Amniotic epithelial cell (primary cell): ENCODE measurements at regions not wholly inside any gene's neighbourhood (a gene's known extent, or its start where the extent isn't known, plus 50 kb on each side); places are given as distances from the start of the nearest gene placed in this dataset.
"Not testable (repeated sequence)": the region's sequence is repeated elsewhere in the genome, so short reads cannot be mapped to it uniquely, and the experiment has no call there.

Experiments
- DNase-seq: peaks from one replicate; pipeline ENCODE4 v3.0.0-alpha.2; 2010; ENCODE audit warnings: low read depth

DNA sequence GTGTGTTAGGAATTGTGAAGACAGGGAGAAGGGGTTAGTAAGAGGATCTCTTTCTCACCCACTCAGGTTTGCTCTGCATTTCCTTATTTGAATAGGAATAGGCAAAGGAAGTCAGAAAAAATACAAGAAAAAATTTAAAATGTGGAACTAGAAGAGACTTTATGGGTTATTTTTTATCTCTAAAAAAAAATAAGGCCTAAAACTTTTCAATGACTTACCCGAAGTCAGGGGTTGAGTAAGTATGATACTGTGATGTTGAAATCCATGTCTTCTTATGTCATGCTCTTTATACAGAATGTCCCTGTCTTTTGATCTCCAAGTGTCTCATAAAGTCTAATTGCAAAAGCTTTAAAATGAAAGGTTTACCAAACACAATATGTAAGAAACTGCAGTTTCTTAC lies 148.3 kb upstream of the PIK3R1 start:
- peak; percentile 17 for DNase-seq

DNA sequence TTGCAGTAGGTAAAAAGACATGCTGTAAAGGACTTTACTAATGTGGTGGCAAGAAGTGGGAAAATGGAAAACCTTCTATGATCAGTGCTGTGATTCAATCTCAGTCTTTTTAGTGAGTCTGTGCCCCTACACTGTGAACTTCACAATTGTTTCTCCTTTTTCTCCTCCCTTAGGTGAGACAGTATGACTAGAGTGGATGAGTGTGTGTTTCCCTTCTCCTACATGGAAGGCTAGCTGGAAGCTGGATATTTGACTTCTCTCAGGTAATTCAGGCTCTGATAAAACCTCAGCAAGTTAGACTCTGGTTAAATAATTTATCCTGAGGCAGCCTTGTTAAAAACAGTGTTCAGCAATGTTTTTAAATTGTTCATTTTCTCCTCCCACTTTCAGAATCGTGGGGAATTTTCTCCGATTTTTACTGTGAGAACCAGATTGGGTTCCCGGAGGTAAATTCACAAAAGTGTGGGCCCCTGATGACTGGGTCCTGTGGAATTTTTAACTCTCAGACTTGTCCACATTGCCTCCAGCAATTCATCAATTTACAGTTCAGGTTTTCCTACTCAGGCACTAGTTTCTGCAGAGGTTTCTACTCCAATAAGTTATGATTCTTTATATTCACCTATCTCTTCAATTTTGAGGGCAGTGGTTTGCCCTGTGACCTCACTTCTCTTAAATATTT lies 149.1 kb upstream of the PIK3R1 start:
- no peak for DNase-seq

DNA sequence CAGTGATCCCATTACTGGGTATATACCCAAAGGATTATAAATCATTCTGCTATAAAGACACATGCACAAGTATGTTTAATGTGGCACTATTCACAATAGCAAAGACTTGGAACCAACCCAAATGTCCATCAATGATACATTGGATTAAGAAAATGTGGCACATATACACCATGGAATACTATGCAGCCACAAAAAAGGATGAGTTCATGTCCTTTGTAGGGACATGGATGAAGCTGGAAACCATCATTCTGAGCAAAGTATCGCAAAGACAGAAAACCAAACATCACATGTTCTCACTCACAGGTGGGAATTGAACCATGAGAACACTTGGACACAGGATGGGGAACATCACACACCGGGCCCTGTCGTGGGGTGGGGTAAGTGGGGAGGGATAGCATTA lies 150.2 kb upstream of the PIK3R1 start:
- DNase-seq = not testable (repeated sequence)

DNA sequence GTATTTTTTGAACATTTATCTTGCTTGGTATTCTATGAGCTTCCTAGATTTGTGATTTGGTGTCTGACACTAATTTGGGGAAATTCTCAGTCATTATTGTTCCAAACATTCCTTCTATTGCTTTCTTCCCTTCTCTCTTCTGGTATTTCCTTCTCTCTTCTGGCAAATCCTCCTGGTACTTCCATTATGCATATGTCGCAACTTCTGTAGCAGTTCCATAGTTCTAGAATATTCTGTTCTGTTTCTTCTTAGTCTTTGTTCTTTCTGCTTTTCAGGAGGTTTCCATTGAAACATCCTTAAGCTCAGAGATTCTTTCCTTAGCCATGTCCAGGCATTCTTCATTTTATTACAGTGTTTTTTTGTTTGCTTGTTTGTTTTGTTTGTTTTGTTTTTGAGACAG lies 155.2 kb upstream of the PIK3R1 start:
- DNase-seq = no peak

DNA sequence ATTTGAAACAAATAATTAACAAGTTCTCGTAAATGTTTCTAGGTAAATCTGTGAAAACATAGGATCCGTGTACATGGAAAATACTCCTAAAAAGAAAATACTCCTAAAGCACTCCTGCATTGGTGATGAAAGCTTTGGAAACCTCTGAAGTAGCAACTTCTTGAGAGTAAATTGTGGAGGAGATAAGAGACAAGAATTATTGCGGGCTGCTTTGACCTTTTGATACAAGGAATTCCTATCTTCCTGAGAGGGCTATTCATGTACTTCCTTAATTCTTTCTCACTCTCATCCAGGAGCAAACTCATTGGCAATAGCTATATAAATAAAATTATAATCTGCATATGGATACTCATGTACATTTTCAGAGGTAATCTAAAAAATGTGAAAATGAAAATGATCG lies 158.4 kb upstream of the PIK3R1 start:
- DNase-seq = peak; percentile 58

DNA sequence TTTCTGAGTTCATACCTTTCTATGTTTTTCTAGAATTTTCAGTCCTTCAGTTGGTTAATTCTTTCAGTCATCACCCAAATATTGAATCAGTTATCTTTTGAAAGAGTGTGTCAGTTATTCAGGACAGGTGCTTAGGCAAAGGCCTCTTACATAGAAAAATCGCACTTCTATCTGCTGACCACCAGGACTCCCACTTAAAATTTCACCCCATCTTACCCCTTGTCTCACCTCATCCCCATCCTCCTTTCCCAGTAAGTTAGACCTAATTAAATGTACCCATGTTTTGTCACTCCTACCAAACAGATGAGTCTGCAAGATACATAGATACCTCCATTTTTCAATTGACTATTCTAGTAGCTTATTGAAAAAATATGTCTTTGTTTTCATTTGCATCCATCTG lies 159.9 kb upstream of the PIK3R1 start:
- no peak for DNase-seq

DNA sequence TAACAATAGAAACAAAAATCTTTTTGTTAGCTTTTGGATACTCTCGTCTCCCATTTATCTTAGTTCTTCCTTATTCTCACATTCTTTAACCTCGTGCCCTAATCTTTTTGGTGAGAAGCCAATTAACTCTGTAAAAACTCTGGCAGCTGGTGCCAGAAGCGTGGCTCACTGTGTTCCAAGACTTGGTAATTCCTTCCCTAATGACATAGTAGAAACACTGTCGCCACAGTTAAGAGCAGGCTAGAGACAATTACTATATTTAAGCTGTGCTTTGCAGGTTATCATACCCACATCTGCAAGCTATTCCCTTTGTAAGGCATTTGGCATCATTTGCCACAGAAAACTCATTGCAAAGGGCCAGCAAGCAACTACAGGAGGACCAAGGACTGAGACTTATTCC lies 160.9 kb upstream of the PIK3R1 start:
- no peak for DNase-seq

DNA sequence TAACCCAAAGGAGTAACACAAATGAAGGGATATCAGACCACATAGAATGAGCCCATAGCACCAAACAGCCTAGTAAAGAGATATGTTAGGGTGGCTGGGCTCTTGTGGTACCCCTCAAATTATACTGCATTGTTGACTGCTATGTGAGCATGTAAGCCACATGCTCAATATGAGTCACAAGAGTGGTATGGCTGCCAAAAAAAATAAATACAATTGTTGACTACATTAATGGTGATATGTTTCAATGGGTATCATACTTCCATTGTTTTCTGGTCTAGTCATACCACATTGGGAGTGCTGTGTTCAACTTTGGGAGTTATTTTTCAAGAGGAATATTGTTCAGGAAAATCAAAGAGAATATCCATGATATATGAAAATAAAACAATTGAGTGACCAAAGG lies 162.4 kb upstream of the PIK3R1 start:
- no peak for DNase-seq

DNA sequence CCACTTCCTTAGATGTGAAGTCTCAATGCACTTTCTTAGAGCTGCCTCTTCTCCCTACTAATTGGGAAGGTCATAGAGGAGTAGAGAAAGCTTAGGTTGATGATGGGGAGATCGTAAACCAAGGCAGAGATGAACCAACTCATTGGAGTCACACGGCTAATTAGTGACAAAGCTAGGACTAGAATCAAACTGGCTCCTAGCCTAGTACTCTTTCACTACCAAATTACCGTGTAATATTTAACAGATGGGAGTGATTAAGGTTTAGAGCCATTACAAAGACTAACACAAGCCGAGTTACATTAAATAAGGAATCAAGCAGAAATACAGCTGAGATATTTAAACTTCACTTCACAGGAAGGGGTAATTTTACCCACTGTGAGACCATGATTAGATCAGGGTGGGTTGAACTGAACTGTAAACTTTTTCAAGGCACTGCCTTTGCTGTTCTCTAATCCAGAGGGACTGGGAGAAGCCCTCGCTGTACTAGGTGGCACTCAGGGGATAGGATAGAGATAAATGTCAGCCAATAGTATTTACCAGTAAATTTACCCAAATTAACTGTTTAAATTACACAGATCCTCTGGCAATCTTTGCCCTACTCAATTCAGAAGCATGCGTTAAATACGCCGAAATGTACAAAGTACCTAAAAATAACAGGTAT lies 166.4 kb upstream of the PIK3R1 start:
- DNase-seq = no peak

DNA sequence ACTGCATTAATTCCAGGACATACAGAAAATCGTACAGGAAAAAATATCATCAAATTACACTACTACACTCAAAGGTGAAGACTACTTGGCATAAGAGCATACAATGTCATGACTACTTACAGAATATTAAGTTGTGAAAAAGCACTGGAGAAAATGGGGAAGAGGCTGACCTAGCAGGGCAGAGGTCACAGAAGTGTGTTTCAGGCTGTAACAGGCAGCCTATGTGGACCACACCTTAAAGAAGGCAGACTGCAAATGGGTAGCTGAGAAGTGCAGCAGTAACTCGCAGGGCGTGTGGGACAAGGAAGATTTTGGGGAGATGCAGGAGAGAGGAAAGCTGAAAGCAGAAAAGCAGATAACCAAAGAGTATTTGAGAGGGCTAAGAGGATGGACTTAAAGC lies 167.0 kb upstream of the PIK3R1 start:
- DNase-seq = no peak

DNA sequence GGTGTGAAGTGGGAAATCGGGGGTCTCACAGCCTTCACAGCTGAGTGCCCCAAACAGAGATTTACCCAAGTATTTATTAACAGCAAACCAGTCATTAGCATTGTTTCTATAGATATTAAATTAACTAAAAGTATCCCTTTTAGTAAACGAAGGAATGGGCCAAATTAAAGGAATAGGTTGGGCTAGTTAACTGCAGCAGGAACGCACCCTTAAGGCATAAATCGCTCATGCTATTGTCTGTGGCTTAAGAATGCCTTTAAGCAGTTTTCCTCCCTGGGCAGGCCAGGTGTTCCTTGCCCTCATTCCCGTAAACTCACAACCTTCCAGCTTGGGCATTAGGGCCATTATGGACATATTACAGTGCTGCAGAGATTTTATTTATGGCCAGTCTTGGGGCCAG lies 167.5 kb upstream of the PIK3R1 start:
- DNase-seq = peak; percentile 31

DNA sequence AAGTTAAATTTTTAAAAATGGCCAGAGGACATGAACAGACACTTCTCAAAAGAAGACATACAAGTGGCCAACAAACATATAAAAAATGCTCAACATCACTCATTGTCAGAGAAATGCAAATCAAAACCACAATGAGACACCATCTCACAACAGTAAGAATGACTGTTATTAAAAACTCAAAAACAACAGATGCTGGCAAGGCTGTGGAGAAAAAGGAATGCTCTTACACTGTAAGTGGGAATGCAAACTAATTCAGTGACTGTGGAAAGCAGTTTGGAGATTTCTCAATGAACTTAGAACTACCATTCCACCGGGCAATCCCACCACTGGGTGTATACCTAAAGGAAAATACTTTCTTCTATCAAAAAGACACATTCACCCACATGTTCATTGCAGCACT lies 168.5 kb upstream of the PIK3R1 start:
- DNase-seq = peak; percentile 69

DNA sequence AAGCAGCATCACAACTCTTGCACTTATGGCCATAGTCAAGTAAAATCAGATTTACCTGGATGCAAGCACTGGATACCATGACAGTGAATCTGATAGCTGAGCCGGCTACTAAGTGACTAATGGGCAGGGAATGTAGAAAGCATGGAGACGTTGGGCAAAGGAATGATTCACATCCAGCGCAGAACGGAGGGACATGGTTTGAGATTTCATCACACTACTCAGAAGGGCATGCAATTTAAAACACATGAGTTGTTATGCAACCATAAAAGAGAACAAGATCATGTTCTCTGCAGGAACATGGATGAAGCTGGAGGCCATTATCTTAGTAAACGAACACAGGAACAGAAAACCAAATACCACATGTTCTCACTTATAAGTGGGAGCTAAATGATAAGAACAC lies 169.1 kb upstream of the PIK3R1 start:
- peak; percentile 98 for DNase-seq

DNA sequence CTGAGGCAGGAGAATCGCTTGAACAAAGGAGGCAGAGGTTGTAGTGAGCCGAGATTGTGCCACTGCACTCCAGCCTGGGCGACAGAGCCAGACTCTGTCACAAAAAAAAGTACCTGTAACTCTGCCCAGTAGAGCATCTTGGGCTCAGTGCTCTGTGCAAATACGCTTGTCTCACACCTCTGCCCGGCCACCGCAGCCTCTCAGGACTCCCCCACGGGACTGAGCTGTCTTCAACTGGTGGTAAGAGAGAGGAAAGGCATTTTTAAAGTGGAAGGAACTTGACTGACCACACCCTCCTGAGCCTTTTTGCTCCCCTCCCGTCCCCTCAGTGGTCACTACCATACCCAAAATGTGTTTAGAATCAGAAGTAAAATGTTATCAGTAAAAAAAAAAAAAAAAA lies 174.3 kb upstream of the PIK3R1 start:
- DNase-seq = no peak

DNA sequence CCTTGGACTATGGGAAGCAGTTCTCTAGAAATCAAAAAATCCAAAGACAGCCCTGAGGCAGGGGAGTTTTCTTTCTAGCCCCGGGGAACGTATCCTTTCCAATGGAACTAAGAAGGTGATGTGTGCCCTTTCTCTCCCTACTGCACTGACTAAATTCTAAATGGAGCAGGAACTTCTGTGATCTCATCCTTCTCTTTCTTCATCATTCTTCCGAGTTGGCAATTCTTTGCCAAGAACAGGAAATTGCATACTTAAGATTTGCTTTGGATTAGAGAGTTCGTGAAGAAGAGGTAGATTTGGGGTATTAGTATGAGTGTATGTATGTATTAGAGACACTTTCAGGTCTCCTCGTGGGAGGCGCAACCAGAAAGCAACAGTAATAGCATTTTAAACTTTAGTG lies 178.0 kb upstream of the PIK3R1 start:
- no peak for DNase-seq

DNA sequence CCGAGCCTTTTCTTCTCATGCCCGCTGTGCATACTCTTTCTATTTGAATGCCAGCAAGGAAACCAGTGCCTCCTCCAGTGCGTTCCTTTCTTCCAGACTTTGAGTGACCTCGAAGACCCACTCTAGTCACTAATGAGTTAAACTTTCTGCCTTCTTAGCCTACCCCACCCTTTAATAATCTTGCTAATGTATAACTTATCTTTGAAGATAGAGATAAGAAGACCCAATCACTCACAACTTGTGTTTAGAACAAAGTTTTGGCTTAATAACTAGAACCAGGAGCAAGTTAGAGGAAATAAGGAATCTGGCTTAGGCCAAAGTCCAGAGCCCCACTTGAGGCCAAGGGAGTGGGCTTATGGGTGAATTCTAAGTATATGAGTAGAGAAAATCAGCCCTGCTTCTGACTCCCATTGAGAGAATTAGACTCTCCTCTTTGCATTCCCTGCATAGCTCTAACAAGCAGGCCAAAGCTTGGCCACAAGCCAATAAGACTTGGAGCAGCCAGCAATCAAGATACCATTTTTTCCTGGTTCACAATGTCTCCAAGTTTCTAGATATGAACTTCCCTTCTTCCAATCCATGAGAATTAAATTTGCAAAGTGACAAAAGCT lies 181.5 kb upstream of the PIK3R1 start:
- DNase-seq = peak; percentile 55

DNA sequence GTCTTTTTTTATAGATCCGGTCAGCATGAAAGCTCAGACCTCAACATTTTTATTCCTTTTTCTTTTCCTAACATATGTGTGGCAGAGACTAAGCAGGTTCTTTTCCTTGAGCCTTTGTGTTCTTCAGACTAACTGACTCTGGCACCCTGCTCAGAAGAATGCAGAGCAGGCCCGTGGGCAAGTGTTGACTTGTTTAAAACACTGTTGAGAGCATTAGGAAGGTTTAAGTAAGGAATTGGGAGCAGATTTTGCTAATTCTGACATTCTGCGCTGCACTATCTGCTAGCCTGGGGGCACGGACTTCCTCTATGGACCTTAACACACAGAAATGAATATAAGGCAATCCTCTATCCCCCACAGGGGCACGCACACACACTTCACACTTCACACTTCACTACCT lies 182.5 kb upstream of the PIK3R1 start:
- DNase-seq = no peak

DNA sequence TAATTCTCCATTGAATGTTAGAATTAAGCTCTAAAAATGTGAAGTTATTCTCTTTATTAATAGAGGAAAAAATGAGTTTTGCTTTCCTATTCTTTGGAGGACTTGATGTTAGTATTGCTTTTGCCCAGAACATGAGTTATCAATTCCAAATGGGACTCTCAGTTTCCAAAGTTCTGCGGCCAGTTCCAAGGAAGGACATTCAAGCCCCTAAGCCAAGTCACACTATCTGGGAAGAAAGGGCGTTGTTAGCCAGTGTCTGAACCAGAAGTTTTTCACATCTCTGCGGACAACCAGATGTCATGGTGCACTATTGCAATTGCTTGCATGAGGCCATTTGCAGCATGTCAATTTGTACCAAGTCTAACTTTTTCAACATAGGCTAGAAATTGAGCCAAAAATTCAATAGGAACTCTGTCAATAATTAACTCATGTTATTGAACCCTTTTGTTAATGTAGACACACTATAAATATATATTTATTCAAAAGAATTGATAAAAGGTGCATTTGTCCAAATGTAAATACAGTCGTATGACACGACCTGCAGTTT lies 183.3 kb upstream of the PIK3R1 start:
- DNase-seq = no peak

DNA sequence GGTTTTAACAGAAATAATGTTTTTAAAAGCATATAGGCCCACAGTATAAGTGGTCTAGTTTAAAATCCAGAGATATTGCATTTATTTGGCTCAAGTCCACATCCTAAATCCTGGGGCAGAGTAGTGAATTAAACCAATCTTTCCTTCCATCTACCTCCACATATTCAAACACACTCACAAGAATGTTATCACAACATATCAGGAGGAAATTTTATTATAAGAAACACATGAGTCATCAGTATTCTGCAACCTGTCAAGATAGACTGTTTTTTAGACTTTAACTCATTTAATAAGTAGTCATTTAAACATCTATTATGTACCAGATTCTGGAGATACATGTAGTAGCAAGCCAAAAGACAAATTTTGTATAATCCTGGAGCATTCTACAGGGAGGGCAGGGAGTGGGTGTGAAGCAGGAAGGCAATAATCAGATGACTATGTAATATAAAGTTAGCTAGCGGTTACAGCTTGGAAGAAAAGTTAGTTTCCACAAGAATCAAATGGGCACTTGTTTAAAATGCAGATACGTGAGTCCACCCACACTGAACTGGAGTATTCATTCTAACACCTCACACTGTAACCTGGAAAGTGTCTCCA lies 187.3 kb upstream of the PIK3R1 start:
- DNase-seq = peak; percentile 16

DNA sequence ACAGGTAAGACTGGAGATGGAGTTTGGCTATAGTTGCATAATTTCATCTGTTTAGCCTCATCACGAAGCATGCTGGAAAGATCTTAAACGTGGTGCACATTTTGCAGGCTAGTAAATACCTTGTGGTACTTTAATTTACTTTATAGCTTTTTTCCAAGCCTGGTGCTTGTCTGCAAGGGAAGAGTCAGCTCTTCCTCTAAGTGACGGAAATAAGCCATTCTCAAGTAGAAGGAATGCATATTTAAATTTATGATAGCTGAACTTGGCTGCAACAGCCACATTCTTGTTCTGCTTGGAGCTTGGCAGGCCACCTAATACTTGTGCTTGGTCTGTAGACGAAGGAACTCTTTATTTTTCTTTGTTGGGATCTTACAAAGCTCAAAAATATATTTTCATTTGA lies 188.0 kb upstream of the PIK3R1 start:
- DNase-seq = peak; percentile 72

DNA sequence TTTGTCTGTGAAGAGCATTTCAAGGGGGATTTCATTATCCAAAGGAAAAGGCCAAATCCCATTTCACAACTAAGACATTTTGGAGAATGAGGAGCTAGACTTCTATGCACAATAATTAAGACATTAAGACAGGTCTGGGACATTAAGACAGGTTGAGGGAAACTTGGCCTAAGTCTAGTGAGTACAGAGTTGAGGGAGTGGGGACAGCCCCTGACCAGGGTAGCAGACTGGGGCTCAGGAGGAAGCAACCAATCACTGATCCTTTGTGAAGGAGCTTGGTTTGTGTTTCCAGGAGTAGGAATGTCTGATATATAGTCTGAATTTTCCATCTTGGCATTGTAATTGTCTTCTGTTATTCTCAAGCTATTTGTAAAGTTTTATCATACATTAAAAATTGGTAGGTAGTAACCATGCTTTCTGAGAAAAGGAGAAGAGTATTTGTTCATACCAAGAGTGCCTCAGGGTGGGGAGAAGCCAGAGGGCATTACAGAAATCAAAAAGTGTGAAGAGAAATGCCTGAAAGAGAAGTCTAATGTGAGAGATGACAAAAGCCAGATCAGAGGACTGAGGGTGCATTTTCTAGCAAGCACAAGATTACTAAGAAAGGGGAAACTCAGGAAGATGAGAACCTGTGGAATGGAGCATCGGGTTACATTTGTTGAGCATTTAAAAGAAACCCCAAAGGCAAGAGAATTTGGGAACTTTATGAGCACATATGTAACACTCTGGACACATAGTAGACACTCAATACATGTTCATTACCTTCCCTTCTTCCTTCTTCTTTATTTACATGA lies 189.3 kb upstream of the PIK3R1 start:
- no peak for DNase-seq

DNA sequence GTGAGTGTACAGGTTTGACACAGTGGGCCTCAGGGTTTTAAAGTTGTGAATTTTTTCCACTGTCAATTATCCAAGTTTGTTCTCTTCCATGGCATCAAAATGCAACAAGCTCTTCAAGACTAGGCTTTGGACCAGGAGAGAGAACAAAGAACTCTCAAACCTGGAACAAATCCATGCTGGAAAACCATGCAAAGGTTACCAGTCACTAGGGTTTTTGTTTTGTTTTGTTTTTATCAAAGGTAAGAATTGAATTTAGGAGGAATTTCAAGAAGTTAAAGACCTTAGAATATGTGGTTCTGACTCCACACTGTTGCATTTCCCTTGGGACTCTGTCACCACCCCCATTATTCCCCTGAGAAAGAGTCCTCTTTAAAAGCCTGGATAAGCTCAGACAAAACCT lies 191.1 kb upstream of the PIK3R1 start:
- DNase-seq = no peak
